ENCODE measurements at regions not wholly inside any gene's neighbourhood (a gene's known extent, or its start where the extent isn't known, plus 50 kb on each side); places are given as distances from the start of the nearest gene placed in this dataset.

DNA sequence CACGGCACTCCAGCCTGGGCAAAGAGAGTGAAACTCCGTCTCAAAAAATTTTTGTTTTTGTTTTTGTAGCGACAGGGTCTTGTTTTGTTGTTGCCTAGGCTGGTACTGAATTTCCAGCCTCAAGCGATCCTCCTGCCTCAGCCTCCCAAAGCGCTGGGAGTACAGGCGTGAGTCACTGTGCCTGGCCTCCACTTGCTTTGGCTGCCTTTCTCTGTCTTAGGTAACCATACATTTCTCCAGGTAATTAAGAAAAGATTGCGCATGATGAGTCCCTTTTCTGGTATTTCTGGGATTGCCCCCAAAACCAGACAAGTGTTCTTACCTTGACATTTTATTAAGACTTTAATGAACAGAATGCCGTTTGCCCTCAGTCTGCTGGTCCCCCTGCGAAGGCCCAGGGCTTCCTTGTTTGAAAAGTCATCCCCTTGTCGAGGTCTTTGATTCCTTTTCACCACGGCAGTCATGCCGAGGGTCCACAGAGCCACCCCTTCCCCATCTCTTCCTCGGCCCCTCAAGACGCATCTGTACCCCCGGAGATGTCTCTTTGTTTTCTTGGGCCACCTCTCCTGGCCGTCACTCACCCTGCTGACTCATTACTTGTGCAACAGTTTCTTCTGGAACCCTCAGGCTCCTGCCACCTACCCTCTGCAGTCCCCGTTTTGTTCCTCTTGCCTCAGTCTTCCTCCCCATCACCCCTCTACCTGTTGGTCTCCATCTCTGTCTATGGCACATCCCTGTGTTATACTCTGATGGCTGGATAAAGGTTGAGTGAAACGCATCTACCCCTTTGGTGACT lies 151.0 kb downstream of the SEC14L1 start:
- TF ChIP-seq POLR2A (IDR thresholded peaks at IDR 0.05) (no peak), POLR2AphosphoS5 (IDR thresholded peaks at IDR 0.05; ENCODE audit: insufficient read depth in 1 of 2, low read depth in 1 of 2) (no peak)
- TF ChIP-seq, protein P1, sequence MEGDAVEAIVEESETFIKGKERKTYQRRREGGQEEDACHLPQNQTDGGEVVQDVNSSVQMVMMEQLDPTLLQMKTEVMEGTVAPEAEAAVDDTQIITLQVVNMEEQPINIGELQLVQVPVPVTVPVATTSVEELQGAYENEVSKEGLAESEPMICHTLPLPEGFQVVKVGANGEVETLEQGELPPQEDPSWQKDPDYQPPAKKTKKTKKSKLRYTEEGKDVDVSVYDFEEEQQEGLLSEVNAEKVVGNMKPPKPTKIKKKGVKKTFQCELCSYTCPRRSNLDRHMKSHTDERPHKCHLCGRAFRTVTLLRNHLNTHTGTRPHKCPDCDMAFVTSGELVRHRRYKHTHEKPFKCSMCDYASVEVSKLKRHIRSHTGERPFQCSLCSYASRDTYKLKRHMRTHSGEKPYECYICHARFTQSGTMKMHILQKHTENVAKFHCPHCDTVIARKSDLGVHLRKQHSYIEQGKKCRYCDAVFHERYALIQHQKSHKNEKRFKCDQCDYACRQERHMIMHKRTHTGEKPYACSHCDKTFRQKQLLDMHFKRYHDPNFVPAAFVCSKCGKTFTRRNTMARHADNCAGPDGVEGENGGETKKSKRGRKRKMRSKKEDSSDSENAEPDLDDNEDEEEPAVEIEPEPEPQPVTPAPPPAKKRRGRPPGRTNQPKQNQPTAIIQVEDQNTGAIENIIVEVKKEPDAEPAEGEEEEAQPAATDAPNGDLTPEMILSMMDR (IDR thresholded peaks at IDR 0.05), result no peak

Measured in vagina (tissue), 2 donors.